DOHH2 (cell line): ENCODE measurements at regions not wholly inside any gene's neighbourhood (a gene's known extent, or its start where the extent isn't known, plus 50 kb on each side); places are given as distances from the start of the nearest gene placed in this dataset.

ENCODE experiments used
- H3F3A ChIP-seq: fragments of 200-600 bp; sonication (generic), shearing (Covaris generic); 2 replicates; pipeline ENCODE4 v1.6.0; 2016; ENCODE audit warnings: antibody characterized with exemption, mild to moderate bottlenecking; ENCODE audit not compliant: control insufficient read depth, insufficient read depth
- H3K27ac ChIP-seq: fragments of 200-600 bp; sonication (generic); 2 replicates; pipeline ENCODE4 v1.5.1; 2014; ENCODE audit warnings: low read depth, mild to moderate bottlenecking, low read length, moderate library complexity
- H3K27me3 ChIP-seq: fragments of 200-600 bp; sonication (generic); 2 replicates; pipeline ENCODE4 v1.6.1; 2014; ENCODE audit warnings: mild to moderate bottlenecking, low read length, mixed read lengths; ENCODE audit not compliant: control insufficient read depth
- H3K36me3 ChIP-seq: fragments of 200-600 bp; sonication (generic); 2 replicates; pipeline ENCODE4 v1.6.1; 2014; ENCODE audit warnings: mild to moderate bottlenecking, low read length, moderate library complexity, mixed read lengths; ENCODE audit not compliant: control insufficient read depth
- H3K4me1 ChIP-seq: fragments of 200-600 bp; sonication (generic); 2 replicates; pipeline ENCODE4 v1.6.1; 2014; ENCODE audit warnings: mild to moderate bottlenecking, low read length, mixed read lengths; ENCODE audit not compliant: control insufficient read depth
- H3K4me2 ChIP-seq: fragments of 200-600 bp; sonication (generic); 2 replicates; pipeline ENCODE4 v1.6.0; 2014; ENCODE audit warnings: mild to moderate bottlenecking, low read length, moderate library complexity
- H3K4me3 ChIP-seq: fragments of 200-600 bp; sonication (generic); 2 replicates; pipeline ENCODE4 v1.5.1; 2014; ENCODE audit warnings: mild to moderate bottlenecking, low read length, mixed read lengths
- H3K79me2 ChIP-seq: fragments of 200-600 bp; sonication (generic); 2 replicates; pipeline ENCODE4 v1.6.1; 2014; ENCODE audit warnings: mild to moderate bottlenecking, low read length, mixed read lengths; ENCODE audit not compliant: control insufficient read depth
- H3K9me2 ChIP-seq: fragments of 200-600 bp; sonication (generic); replicated peaks from 2 replicates; pipeline ENCODE4 v1.6.1; 2014; ENCODE audit warnings: mild to moderate bottlenecking, low read length, mixed read lengths; ENCODE audit not compliant: control insufficient read depth
- H3K9me3 ChIP-seq: fragments of 200-600 bp; sonication (generic); 2 replicates; pipeline ENCODE4 v1.6.1; 2014; ENCODE audit warnings: antibody characterized with exemption, low read length, mixed read lengths; ENCODE audit not compliant: control insufficient read depth, insufficient read depth
- H4K20me1 ChIP-seq: fragments of 200-600 bp; sonication (generic); 2 replicates; pipeline ENCODE4 v1.6.0; 2014; ENCODE audit warnings: low read depth, mild to moderate bottlenecking, antibody characterized with exemption, low read length, moderate library complexity; ENCODE audit not compliant: control insufficient read depth, insufficient read depth
- CTCF ChIP-seq: fragments of 200-600 bp; sonication (generic); IDR thresholded peaks from one replicate; pipeline ENCODE4 v1.5.1; 2014; ENCODE audit warnings: antibody characterized with exemption, mild to moderate bottlenecking, low read depth, low read length; ENCODE audit not compliant: poor library complexity, severe bottlenecking
- EZH2phosphoT487 ChIP-seq: fragments of 200-600 bp; sonication (generic); IDR thresholded peaks from 2 replicates; pipeline ENCODE4 v1.6.1; 2017; ENCODE audit warnings: borderline replicate concordance, mild to moderate bottlenecking, antibody characterized with exemption, low read length, moderate library complexity, mixed read lengths

- H3K4me2 ChIP-seq: no peak overlapping the region
- H4K20me1 ChIP-seq: no peaks in the 10 kb centered on the region
- TF ChIP-seq CTCF (no peak), EZH2phosphoT487 (no peak)
- H3K79me2 ChIP-seq: no peaks in the 10 kb centered on the region
- no peaks in the 10 kb centered on the region for H3K9me2 ChIP-seq
- H3F3A ChIP-seq: no peaks in the 10 kb centered on the region
- no peak overlapping the region for H3K4me3 ChIP-seq
- no peaks in the 10 kb centered on the region for H3K36me3 ChIP-seq
- no peaks in the 10 kb centered on the region for H3K27me3 ChIP-seq
- no peaks in the 10 kb centered on the region for H3K9me3 ChIP-seq
- H3K4me1 ChIP-seq: no peaks in the 10 kb centered on the region
- H3K27ac ChIP-seq: no peak overlapping the region
Observed at GRCh38 chr12:127636882-127637281, 630.1 kb upstream of the TMEM132C start.

- no peaks in the 10 kb centered on the region for H3K36me3 ChIP-seq
- H3K9me3 ChIP-seq: no peaks in the 10 kb centered on the region
- no peaks in the 10 kb centered on the region for H4K20me1 ChIP-seq
- H3K27ac ChIP-seq: no peak overlapping the region
- H3K4me1 ChIP-seq: no peaks in the 10 kb centered on the region
- no peak for TF ChIP-seq CTCF
- no peak for TF ChIP-seq EZH2phosphoT487
- no peaks in the 10 kb centered on the region for H3K79me2 ChIP-seq
- H3F3A ChIP-seq: no peaks in the 10 kb centered on the region
- no peak overlapping the region for H3K4me3 ChIP-seq
- H3K27me3 ChIP-seq: no peaks in the 10 kb centered on the region
- no peak overlapping the region for H3K4me2 ChIP-seq
- no peaks in the 10 kb centered on the region for H3K9me2 ChIP-seq
Observed at GRCh38 chr12:127640181-127640886, 626.6 kb upstream of the TMEM132C start.

- Histone ChIP-seq H3K27ac (no peak overlapping the region), H3K4me3 (no peak overlapping the region), H3K36me3 (no peaks in the 10 kb centered on the region), H3K4me2 (no peak overlapping the region), H3K4me1 (no peaks in the 10 kb centered on the region), H4K20me1 (no peaks in the 10 kb centered on the region), H3K9me3 (no peaks in the 10 kb centered on the region), H3K9me2 (no peaks in the 10 kb centered on the region), H3K79me2 (no peaks in the 10 kb centered on the region), H3K27me3 (no peaks in the 10 kb centered on the region), H3F3A (no peaks in the 10 kb centered on the region)
- TF ChIP-seq EZH2phosphoT487: no peak
- no peak for TF ChIP-seq CTCF
Observed at GRCh38 chr12:127642208-127642607, 624.8 kb upstream of the TMEM132C start.
